ENCODE measurements at regions not wholly inside any gene's neighbourhood (a gene's known extent, or its start where the extent isn't known, plus 50 kb on each side); places are given as distances from the start of the nearest gene placed in this dataset.

DNA sequence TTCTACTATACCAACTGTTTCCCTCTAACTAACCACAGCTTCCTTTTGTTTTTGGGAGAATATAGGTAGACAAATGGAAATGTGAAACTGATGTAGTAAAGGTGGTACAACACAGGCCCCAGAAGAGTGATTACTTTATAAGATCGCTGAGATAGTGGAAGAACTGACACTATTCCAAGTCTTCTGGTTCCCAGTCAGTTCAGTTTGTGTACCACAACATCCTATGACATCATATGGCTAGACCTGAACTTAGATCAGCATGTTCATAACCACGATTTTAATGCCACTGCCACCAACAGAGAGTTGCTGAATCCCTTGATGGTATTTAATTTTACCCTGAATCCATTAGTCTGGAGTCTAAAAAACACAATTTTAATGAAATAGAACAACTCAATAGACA lies 328.9 kb downstream of the GPD2 start:
- TF ChIP-seq NFYB (CRISPR knock-in tag; IDR thresholded peaks at IDR 0.05) (no peak), ZBTB3 (CRISPR knock-in tag; IDR thresholded peaks at IDR 0.05; ENCODE audit: borderline replicate concordance, low read depth) (no peak), NFYC (CRISPR knock-in tag; IDR thresholded peaks at IDR 0.05) (no peak), SMARCE1 (IDR thresholded peaks at IDR 0.05; ENCODE audit: borderline replicate concordance) (no peak)
- TF ChIP-seq, protein P1, sequence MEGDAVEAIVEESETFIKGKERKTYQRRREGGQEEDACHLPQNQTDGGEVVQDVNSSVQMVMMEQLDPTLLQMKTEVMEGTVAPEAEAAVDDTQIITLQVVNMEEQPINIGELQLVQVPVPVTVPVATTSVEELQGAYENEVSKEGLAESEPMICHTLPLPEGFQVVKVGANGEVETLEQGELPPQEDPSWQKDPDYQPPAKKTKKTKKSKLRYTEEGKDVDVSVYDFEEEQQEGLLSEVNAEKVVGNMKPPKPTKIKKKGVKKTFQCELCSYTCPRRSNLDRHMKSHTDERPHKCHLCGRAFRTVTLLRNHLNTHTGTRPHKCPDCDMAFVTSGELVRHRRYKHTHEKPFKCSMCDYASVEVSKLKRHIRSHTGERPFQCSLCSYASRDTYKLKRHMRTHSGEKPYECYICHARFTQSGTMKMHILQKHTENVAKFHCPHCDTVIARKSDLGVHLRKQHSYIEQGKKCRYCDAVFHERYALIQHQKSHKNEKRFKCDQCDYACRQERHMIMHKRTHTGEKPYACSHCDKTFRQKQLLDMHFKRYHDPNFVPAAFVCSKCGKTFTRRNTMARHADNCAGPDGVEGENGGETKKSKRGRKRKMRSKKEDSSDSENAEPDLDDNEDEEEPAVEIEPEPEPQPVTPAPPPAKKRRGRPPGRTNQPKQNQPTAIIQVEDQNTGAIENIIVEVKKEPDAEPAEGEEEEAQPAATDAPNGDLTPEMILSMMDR (CRISPR knock-in tag; IDR thresholded peaks at IDR 0.05): no peak

All from HepG2 (cell line).